ENCODE measurements at regions not wholly inside any gene's neighbourhood (a gene's known extent, or its start where the extent isn't known, plus 50 kb on each side); places are given as distances from the start of the nearest gene placed in this dataset.

DNA sequence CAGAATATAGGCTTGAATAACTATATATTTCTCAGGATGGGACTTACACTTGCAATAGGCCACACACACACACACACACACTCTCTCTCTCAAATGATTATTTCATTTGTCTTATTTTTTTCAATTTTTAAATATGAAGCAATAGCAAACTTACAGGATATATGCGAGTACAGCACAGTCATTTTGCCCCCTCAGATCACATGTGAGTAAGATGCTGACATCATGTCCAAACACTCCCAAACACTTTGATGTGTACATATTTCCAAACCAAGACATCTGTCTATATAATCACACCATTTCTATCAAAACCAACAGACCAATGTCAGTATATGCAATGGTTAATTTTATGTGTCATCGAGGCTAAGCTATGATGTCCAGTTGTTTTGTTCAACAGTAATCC lies 1535.9 kb upstream of the FLRT2 start:
- Histone ChIP-seq H3K4me3 (ENCODE audit: low read depth, low read length) (no peak overlapping the region), H3K27ac (ENCODE audit: insufficient read depth, low read length, poor library complexity, severe bottlenecking) (no peak overlapping the region), H3K4me1 (ENCODE audit: control insufficient read depth, insufficient read depth, low read length, poor library complexity, severe bottlenecking) (no peaks in the 10 kb centered on the region), H3K9me3 (ENCODE audit: control insufficient read depth in 2 of 2, low read length in 2 of 2) (no peaks in the 10 kb centered on the region), H3K36me3 (ENCODE audit: control insufficient read depth, insufficient read depth, low read length) (no peaks in the 10 kb centered on the region), H3K27me3 (ENCODE audit: control insufficient read depth, insufficient read depth, low read length) (no peaks in the 10 kb centered on the region)
- no peak for ATAC-seq (ENCODE audit: low read depth in 2 of 2)
- Mint-ChIP-seq H3K27me3 (no peaks in the 10 kb centered on the region), H3K4me1 (no peaks in the 10 kb centered on the region), H3K4me3 (no peak overlapping the region), H3K36me3 (no peaks in the 10 kb centered on the region), H3K9me3 (peaks cover 4 to 23% (median 11%) of the 10 kb centered on the region in 7 donors), H3K27ac (no peak overlapping the region)
- DNase-seq: no peak

DNA sequence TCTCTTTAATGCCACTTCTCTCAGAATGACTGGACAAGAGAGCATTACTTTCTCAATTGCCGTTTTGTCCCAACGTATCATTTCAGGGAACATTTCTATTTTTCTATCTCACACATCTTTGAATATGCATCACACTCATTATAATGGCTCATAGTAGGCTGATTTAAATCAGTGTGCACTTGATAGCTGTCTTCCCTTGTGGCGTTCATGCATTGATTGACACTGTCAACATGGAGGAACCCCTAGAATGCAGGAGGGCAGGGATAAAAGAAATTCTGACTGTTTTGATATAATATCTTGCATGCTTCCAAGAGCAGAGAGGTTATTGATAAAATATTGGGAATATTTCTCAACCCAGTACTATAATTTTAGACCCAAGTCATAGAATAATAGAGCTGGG lies 1528.9 kb upstream of the FLRT2 start:
- H3K27ac Mint-ChIP-seq: no peak overlapping the region

DNA sequence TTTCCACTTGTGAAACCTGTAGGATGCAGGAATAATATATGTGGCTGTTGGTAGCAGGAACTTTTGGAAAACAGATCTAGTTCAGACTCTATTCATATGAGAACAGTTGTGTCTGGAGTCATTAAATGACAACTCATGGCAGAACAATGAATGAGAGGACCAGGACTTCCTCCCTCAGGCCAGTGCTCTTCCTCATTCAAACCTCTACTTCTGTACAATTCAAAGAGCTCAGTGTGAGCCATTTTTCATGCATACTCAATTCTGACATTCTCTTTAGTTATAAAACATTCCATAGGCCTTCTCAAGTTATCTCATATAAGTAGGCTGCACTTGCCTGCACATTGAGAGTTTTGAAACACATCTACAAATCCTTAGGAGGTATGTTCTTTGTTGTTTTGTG lies 1526.6 kb upstream of the FLRT2 start:
- Histone ChIP-seq H3K27ac (ENCODE audit: insufficient read depth, low read length, poor library complexity, severe bottlenecking) (no peak overlapping the region), H3K4me1 (ENCODE audit: control insufficient read depth, insufficient read depth, low read length, poor library complexity, severe bottlenecking) (no peaks in the 10 kb centered on the region), H3K9me3 (ENCODE audit: control insufficient read depth in 2 of 2, low read length in 2 of 2) (peaks cover 2 to 16% of the 10 kb centered on the region in 2 experiments), H3K27me3 (ENCODE audit: control insufficient read depth, insufficient read depth, low read length) (no peaks in the 10 kb centered on the region), H3K36me3 (ENCODE audit: control insufficient read depth, insufficient read depth, low read length) (no peaks in the 10 kb centered on the region), H3K4me3 (ENCODE audit: low read depth, low read length) (no peak overlapping the region)
- Mint-ChIP-seq H3K27me3 (no peaks in the 10 kb centered on the region), H3K27ac (no peak overlapping the region), H3K4me1 (no peaks in the 10 kb centered on the region), H3K36me3 (peaks cover 2% of the 10 kb centered on the region), H3K9me3 (peaks cover 0 to 24% (median 11%) of the 10 kb centered on the region in 7 donors), H3K4me3 (no peak overlapping the region)
- DNase-seq: no peak
- no peak for ATAC-seq (ENCODE audit: low read depth in 2 of 2)

More for the DNA sequence above, 1528.9 kb upstream of the FLRT2 start:
- Mint-ChIP-seq H3K27me3 (no peaks in the 10 kb centered on the region), H3K9me3 (peaks cover 0 to 23% (median 10%) of the 10 kb centered on the region in 7 donors), H3K4me1 (no peaks in the 10 kb centered on the region), H3K4me3 (no peak overlapping the region), H3K36me3 (peaks cover 2% of the 10 kb centered on the region)
- Histone ChIP-seq H3K27me3 (ENCODE audit: control insufficient read depth, insufficient read depth, low read length) (no peaks in the 10 kb centered on the region), H3K36me3 (ENCODE audit: control insufficient read depth, insufficient read depth, low read length) (no peaks in the 10 kb centered on the region), H3K27ac (ENCODE audit: insufficient read depth, low read length, poor library complexity, severe bottlenecking) (no peak overlapping the region), H3K4me3 (ENCODE audit: low read depth, low read length) (no peak overlapping the region), H3K4me1 (ENCODE audit: control insufficient read depth, insufficient read depth, low read length, poor library complexity, severe bottlenecking) (no peaks in the 10 kb centered on the region), H3K9me3 (ENCODE audit: control insufficient read depth in 2 of 2, low read length in 2 of 2) (peaks cover 2 to 5% of the 10 kb centered on the region in 2 experiments)
- no peak for DNase-seq
- no peak for ATAC-seq (ENCODE audit: low read depth in 2 of 2)

DNA sequence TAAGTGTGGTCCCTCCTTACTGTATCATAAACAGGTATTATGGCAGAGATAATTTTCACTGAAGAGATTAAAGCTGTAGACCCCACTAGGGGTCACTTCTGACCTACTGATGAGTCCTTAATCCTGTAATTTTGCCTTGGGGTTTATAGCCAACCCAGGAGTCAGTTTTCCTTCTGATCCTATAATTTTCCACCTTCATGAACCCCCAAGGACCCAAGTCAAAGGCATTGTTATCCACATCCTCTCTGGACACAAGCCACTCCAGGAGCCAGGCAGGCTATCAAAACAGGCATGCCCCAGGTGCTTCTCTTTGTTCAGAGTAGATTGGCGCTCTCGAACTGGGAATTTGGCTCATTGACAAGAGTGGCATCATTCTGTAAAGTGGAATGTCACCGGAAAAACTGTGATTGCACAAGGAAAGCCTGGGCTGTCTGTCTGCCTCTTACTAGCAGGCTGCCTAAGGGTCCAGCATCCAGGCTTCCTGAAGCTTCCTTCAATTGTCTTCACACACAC lies 1523.2 kb upstream of the FLRT2 start:
- no peak for DNase-seq
- H3K9me3 Mint-ChIP-seq: peaks cover 0 to 22% (median 8%) of the 10 kb centered on the region in 7 donors
- Histone ChIP-seq H3K4me1 (ENCODE audit: control insufficient read depth, insufficient read depth, low read length, poor library complexity, severe bottlenecking) (no peaks in the 10 kb centered on the region), H3K27me3 (ENCODE audit: control insufficient read depth, insufficient read depth, low read length) (no peaks in the 10 kb centered on the region), H3K9me3 (ENCODE audit: control insufficient read depth in 2 of 2, low read length in 2 of 2) (peaks cover 0 to 10% of the 10 kb centered on the region in 2 experiments), H3K4me3 (ENCODE audit: low read depth, low read length) (no peak overlapping the region), H3K27ac (ENCODE audit: insufficient read depth, low read length, poor library complexity, severe bottlenecking) (no peak overlapping the region), H3K36me3 (ENCODE audit: control insufficient read depth, insufficient read depth, low read length) (no peaks in the 10 kb centered on the region)
- ATAC-seq (ENCODE audit: low read depth in 2 of 2): no peak
- peaks cover 2% of the 10 kb centered on the region for H3K36me3 Mint-ChIP-seq
- no peaks in the 10 kb centered on the region for H3K4me1 Mint-ChIP-seq
- no peak overlapping the region for H3K4me3 Mint-ChIP-seq
- no peak overlapping the region for H3K27ac Mint-ChIP-seq
- H3K27me3 Mint-ChIP-seq: no peaks in the 10 kb centered on the region

DNA sequence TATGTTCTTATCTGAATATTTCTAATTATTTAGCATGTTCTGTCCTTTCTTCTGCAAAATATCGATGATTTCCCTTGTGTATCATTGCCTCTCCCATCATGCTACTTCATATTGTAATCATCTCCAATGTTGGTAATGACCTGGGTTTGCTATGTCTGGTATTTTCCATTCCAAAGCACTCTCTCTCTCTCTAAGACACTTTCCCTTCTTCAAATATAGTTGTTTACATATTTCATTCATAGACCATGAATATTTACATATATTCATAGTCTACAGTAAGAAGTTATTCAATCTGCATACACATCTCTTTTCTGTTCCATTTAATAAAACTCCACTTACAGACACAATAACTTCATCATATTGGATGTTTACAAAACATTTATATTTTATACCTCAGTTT lies 1516.5 kb upstream of the FLRT2 start:
- Mint-ChIP-seq H3K36me3 (no peaks in the 10 kb centered on the region), H3K27me3 (no peaks in the 10 kb centered on the region), H3K9me3 (peaks cover 0 to 13% (median 7%) of the 10 kb centered on the region in 7 donors), H3K27ac (no peak overlapping the region), H3K4me3 (no peak overlapping the region), H3K4me1 (no peaks in the 10 kb centered on the region)
- ATAC-seq (ENCODE audit: low read depth in 2 of 2): no peak
- no peak for DNase-seq
- Histone ChIP-seq H3K4me1 (ENCODE audit: control insufficient read depth, insufficient read depth, low read length, poor library complexity, severe bottlenecking) (no peaks in the 10 kb centered on the region), H3K27ac (ENCODE audit: insufficient read depth, low read length, poor library complexity, severe bottlenecking) (no peak overlapping the region), H3K4me3 (ENCODE audit: low read depth, low read length) (no peak overlapping the region), H3K36me3 (ENCODE audit: control insufficient read depth, insufficient read depth, low read length) (no peaks in the 10 kb centered on the region), H3K9me3 (ENCODE audit: control insufficient read depth in 2 of 2, low read length in 2 of 2) (peaks cover 0 to 3% of the 10 kb centered on the region in 2 experiments), H3K27me3 (ENCODE audit: control insufficient read depth, insufficient read depth, low read length) (no peaks in the 10 kb centered on the region)

DNA sequence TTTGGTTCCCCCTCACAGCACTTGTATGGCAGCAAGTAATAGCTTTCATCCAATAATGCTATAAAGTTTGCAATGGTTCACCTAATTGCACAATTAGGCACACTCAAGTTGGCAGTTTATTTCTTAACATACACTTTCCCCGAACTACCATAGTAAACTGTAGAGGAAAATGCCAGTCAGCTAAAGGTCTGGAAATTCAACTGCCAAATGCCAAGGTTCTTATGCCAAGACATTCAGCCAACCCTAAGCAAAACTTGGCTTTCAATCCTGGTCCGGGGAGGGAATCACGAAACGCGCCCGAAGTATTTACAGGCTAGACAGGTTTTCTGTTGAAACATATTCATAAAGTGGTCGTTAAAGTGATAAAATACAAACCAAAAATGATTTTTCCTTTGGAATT lies 1512.4 kb upstream of the FLRT2 start:
- H3K9me3 Mint-ChIP-seq: peaks cover 2 to 38% (median 11%) of the 10 kb centered on the region in 7 donors
- DNase-seq: no peak
- H3K27ac Mint-ChIP-seq: no peak overlapping the region
- H3K27me3 Mint-ChIP-seq: no peaks in the 10 kb centered on the region
- ATAC-seq (ENCODE audit: low read depth in 2 of 2): no peak
- no peak overlapping the region for H3K4me3 Mint-ChIP-seq
- H3K27ac ChIP-seq (ENCODE audit: insufficient read depth, low read length, poor library complexity, severe bottlenecking): no peak overlapping the region
- no peaks in the 10 kb centered on the region for H3K27me3 ChIP-seq (ENCODE audit: control insufficient read depth, insufficient read depth, low read length)
- H3K4me1 Mint-ChIP-seq: no peaks in the 10 kb centered on the region
- peaks cover 0 to 3% of the 10 kb centered on the region in 2 experiments for H3K9me3 ChIP-seq (ENCODE audit: control insufficient read depth in 2 of 2, low read length in 2 of 2)
- H3K36me3 Mint-ChIP-seq: no peaks in the 10 kb centered on the region
- H3K4me3 ChIP-seq (ENCODE audit: low read depth, low read length): no peak overlapping the region
- no peaks in the 10 kb centered on the region for H3K36me3 ChIP-seq (ENCODE audit: control insufficient read depth, insufficient read depth, low read length)
- H3K4me1 ChIP-seq (ENCODE audit: control insufficient read depth, insufficient read depth, low read length, poor library complexity, severe bottlenecking): no peaks in the 10 kb centered on the region

DNA sequence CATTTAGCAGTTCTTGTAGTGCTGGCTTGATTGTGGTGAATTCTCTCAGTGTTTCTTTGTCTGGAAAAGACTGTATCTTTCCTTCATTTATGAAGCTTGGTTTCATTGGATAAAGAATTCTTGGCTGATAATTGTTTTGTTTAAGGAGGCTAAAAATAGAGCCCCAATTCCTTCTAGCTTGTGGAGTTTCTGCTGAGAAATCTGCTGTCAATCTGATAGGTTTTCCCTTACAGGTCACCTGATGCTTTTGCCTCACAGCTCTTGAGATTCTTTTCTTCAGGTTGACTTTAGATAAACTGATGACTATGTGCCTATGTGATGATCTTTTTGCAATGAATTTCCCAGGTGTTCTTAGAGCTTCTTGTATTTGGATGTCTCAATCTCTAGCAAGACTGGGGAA lies 1508.5 kb upstream of the FLRT2 start:
- H3K4me3 Mint-ChIP-seq: no peak overlapping the region
- no peak overlapping the region for H3K4me3 ChIP-seq (ENCODE audit: low read depth, low read length)
- DNase-seq (no peak), ATAC-seq (ENCODE audit: low read depth in 2 of 2) (no peak)
- H3K4me1 ChIP-seq (ENCODE audit: control insufficient read depth, insufficient read depth, low read length, poor library complexity, severe bottlenecking): no peaks in the 10 kb centered on the region
- H3K27ac ChIP-seq (ENCODE audit: insufficient read depth, low read length, poor library complexity, severe bottlenecking): no peak overlapping the region
- H3K27me3 Mint-ChIP-seq: no peaks in the 10 kb centered on the region
- H3K27me3 ChIP-seq (ENCODE audit: control insufficient read depth, insufficient read depth, low read length): no peaks in the 10 kb centered on the region
- no peaks in the 10 kb centered on the region for H3K36me3 Mint-ChIP-seq
- H3K9me3 Mint-ChIP-seq: peaks cover 0 to 51% (median 12%) of the 10 kb centered on the region in 7 donors
- H3K36me3 ChIP-seq (ENCODE audit: control insufficient read depth, insufficient read depth, low read length): no peaks in the 10 kb centered on the region
- no peaks in the 10 kb centered on the region for H3K9me3 ChIP-seq (ENCODE audit: control insufficient read depth in 2 of 2, low read length in 2 of 2)
- no peak overlapping the region for H3K27ac Mint-ChIP-seq
- H3K4me1 Mint-ChIP-seq: no peaks in the 10 kb centered on the region

DNA sequence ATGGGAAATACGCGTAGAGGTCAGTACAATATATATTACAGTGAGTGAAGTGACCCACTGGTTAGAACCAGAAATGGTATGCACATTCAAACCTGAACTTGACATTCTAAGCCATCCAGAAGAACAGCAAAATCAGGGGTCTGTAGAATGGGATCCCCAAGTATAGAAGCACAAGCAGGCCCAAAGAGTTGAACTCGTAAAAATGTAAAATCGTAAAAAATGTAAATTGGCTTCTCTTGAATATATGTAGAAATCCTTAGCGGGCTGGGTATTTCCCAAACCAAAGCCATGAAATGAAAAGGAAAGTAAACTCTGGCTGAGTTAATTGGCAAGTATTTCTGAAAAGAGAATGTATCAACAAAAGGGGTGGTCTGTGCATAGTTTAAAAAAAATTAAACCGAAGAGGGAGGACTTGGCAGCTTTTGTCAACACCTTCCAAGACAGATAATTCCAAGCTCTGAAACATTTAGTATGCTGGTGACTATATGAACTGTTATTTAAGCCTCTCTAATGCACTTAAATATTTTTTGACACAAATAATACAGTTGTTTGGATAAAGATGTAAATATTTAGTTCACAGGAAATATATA lies 1505.6 kb upstream of the FLRT2 start:
- Mint-ChIP-seq H3K36me3 (no peaks in the 10 kb centered on the region), H3K27ac (no peak overlapping the region), H3K4me3 (no peak overlapping the region), H3K9me3 (peaks cover 2 to 42% (median 9%) of the 10 kb centered on the region in 7 donors), H3K4me1 (no peaks in the 10 kb centered on the region), H3K27me3 (no peaks in the 10 kb centered on the region)
- Histone ChIP-seq H3K27ac (ENCODE audit: insufficient read depth, low read length, poor library complexity, severe bottlenecking) (no peak overlapping the region), H3K36me3 (ENCODE audit: control insufficient read depth, insufficient read depth, low read length) (no peaks in the 10 kb centered on the region), H3K4me1 (ENCODE audit: control insufficient read depth, insufficient read depth, low read length, poor library complexity, severe bottlenecking) (no peaks in the 10 kb centered on the region), H3K4me3 (ENCODE audit: low read depth, low read length) (no peak overlapping the region), H3K27me3 (ENCODE audit: control insufficient read depth, insufficient read depth, low read length) (no peaks in the 10 kb centered on the region), H3K9me3 (ENCODE audit: control insufficient read depth in 2 of 2, low read length in 2 of 2) (no peaks in the 10 kb centered on the region)
- ATAC-seq (ENCODE audit: low read depth in 2 of 2): no peak
- DNase-seq: no peak
